ENCODE measurements at regions not wholly inside any gene's neighbourhood (a gene's known extent, or its start where the extent isn't known, plus 50 kb on each side); places are given as distances from the start of the nearest gene placed in this dataset.

DNA sequence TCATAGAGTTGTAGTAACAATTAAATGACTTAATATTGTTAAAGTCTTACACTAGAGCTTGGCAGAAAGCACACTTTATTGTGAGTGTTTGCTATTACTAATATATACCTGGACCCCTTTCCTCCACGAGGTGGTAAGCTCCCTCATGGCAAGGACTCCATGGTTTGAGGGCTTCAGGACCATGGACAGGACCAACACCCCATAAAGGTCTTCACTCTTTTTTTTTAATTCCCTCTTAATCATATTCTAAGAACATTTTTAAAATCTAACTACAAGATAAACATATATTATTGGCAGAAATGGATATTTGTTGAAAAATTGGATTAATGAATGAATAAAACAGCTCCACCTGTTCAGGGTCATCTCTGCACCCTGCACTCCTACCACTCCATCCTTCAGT lies 154.5 kb downstream of the CBLN1 start:
- no peak for DNase-seq (ENCODE audit: low spot score)

DNA sequence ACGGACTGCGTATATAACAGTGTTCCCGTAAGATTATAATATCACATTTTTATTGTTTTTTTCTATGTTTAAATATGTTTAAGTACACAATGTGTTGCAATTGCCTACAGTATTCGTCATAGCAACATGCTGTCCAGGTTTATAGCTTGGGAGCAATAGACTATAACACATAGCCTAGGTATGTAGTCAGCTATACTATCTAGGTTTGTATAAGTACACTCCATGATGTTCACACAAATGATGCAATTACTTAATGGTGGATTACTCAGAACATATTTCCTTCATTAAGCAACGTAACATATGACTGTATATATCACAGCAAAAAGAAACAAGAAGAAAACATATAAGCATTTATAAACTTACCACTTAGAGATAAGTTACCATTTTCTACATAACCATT lies 160.0 kb downstream of the CBLN1 start:
- DNase-seq (ENCODE audit: low spot score) = no peak

DNA sequence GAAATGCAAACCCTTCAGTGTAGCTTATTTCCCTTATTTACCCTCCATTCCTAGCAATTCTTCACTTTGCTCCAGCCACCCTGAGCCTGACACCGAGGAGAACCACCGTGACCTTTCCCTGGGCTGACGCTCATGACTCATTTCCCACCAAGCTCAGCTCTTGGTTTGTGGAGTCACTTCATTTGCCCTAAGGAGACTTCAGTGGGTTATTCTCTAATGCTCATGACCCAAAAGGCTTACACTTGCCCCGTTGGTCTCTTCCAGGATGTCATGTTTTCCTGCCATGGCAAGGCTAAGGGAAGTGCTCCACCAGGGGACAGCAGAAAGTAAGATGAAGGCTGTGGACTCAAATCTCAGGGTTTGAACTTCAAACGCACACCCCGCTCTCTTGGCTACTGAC lies 161.0 kb downstream of the CBLN1 start:
- no peak for DNase-seq (ENCODE audit: low spot score)

DNA sequence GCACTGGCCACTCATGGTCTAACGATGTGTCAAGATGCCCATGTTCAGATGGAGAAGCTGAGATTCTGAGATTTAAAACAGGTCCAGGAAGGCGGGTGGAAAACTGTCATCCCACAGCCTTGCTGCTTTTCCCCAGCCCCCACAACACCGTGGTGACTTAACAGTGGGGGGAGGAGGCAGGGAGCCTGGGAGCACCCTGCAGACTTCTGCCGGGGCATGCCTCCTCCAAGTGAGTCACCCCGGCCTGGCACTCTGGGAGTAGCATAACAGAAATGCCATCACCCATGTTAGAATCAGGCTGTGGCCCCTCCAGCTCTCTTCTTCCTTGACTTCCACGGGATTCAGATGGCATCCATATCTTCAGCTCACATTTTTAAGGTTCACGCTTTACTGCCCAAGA lies 164.8 kb downstream of the CBLN1 start:
- DNase-seq (ENCODE audit: low spot score) = no peak

DNA sequence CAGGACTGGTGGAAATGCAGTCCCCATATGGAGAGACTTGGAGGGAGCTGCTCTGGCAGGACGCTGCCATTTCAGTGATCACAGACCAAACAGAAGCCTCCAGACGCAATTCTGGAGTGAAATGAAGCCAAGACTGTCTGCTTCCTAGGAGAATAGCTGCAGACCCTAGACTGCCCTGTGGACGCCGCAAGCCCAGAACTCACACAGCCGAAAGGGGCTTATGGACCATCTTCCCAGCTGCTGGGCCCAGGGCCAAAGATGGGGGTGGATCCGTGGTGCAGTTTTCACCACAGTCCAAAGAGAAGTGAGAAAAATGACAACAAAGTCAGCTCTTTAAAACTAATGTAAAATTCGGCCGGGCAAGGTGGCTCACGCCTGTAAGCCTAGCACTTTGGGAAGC lies 165.7 kb downstream of the CBLN1 start:
- no peak for DNase-seq (ENCODE audit: low spot score)

DNA sequence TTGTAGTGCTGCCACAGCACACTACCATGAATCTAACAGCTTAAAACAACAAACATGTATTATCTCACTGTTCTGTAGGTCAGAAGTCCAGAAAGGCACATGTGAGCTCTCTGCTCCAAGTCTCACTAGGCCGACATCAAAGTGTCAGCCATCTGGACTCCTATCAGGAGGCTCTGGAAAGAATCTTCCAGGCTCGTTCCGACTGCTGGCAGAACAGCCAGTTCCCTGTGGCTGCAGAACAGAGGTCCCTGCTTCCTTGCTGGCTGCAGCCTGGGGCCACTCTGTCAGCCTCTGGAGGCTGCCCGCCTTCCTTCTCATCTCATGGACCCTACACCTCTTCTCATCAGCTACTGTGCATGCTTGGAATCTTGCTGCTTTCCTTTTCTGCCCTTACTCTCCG lies 168.9 kb downstream of the CBLN1 start:
- no peak for DNase-seq (ENCODE audit: low spot score)

DNA sequence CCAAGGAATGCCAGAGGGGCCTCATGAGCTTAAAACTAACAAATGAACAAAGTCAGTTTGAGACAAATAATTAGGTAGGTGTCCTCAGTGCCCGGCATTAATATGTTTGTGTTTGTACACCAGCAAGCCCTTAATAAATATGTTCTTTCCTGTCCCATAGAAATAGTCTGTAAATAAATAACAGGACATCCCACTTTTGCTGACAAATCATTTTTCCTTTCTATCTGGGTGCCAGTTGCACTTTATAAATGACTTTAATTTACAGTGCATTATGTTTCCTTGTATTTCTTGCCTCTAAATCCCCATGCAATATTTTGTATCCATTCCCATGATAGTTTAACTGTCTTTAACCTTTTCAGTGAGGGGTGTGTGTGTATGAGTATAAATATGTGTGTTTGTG lies 170.3 kb downstream of the CBLN1 start:
- DNase-seq (ENCODE audit: low spot score) = no peak

DNA sequence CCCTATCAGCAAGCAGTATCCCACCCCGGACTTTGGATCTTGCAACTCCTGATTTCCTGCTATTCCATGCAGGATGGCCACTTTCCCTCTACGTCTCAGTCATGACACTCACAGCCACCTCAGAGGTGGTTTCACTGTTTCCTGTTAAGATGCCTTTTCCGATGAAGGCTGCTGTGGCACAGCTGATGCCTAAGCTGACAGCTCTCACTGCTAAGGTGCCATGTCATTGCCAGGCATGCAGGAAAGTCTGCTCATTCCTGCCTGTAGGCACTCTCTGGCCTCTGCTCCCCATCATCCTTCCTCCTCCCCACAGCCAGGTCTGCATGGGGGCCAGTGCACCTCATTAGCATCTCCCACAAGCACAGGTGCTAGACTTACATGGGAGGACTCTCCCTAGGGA lies 173.0 kb downstream of the CBLN1 start:
- DNase-seq (ENCODE audit: low spot score) = no peak

DNA sequence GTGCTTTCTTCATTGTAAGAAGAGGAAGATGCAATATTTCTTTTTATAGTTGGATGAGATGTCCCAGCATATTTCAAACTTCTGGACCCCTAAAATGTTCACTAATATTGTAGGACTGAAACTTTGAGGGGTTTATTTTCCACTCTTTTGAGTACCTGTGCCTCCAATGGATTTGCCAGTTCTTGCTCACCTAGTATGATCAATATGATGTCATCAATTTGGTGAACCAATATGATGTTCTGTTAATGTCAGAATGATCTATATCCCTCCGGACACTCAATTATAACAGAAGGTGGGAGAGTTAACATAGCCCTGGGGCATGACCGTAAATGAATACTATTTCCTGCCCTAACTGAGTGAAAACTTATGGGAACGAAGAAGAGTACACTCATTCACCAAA lies 178.3 kb downstream of the CBLN1 start:
- DNase-seq (ENCODE audit: low spot score) = no peak

DNA sequence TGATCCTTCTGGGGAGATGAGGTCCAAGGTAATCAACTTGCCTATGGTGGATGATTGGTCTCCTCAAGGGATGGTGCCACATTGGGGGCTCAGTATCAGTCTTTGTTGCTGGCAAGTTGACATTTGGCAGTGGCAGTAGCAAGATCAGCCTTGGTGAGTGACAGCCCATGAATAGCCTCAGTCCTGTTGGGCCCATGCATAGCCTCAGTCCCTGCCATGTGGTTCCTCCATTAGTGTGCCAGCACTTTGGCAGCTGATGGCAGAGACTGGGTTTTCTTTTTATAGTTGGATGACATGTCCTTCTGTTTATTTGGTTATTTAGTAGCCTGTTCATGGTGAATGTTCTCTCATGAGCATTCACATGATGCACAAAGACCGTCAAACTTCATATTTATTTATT lies 179.6 kb downstream of the CBLN1 start:
- DNase-seq (ENCODE audit: low spot score) = no peak

DNA sequence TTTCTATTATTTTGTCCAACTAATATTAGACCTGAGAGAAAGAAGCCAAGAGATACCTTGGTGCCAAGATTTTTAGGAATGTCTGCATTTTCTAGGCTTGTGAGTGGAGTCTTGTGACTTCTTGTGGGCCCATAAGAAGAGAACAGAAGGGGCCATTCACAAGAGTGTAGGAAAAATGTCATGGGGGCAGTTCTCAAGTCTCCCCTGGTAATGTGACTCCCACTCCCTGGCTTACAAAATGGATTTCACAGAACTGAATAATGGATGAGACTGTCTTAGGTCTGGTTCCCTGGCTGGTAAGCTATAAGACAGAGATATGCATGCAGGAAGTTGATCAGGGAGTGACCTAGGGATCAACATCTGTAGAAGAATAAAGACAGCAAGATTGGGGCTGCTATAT lies 181.3 kb downstream of the CBLN1 start:
- DNase-seq (ENCODE audit: low spot score) = no peak

DNA sequence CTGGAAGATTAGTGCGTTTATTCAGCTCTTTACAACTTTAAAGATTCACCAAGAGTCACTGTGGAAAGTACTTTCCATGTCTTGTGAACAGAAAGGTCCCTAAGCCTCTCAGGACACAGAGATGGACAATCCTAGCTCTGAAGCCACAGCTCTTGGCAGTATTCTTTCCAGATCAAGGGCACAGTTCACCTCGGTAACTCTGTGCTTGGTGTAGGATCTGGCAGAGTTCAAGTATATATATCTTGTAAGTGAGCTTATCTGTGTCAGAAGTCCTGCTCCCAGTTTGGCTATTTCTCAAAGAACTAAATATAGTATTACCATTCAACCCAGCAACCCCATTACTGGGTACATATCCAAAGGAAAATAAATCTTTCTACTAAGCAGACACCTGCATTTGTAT lies 183.7 kb downstream of the CBLN1 start:
- no peak for DNase-seq (ENCODE audit: low spot score)

DNA sequence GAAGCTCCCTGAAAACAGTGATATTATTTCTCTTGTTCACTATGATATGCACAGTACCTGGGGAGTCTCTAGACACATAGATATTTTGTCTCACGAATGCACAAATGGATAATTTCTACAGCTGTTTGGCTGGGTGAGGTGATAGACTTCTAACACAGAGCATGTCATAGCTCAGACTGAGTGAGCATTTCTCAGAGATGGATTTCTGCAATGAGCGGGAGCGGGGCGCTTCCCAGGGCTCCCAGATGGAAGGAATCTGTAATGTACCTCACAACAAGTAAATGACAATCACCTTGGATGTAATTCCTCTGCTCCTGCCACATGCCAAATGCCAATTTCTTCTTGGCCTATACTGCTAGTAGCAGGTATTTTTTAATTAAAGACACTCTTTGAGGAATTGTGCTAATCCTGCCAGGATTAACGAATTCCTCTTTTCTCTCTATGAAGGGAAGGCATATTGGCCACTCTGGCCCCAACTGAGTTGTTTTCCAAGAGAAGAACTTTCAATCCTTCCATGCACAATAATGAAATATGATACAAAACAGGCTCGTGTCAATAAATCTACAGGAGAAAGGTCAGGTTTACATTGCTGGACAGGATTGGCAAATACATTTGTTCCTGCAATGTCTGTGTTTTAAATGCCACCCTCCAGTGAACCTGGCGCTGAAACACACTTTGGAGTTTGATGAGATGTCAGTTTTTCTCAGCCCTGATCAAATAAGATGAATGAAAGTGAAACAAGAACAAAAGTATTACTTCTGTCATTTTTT lies 185.3 kb downstream of the CBLN1 start:
- DNase-seq (ENCODE audit: low spot score) = no peak

DNA sequence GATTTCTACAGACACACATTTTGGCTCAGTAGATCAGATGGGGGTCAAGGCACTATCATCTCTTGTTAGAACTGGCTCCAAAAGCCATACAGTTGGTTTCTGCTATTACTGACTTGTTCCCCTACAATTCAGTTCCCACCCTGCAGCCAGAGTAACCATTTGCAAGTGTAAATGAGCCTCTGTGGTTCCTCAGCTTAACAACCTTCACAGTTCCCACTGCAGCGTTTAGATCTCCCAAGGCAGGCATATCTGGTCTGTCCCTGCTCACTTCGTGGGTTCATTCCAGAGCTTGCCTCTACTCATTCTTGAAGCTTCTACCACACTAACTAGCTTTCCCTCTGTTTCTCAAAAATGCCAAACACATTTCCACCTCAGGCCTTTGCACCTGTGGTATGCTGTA lies 186.1 kb downstream of the CBLN1 start:
- DNase-seq (ENCODE audit: low spot score) = no peak

DNA sequence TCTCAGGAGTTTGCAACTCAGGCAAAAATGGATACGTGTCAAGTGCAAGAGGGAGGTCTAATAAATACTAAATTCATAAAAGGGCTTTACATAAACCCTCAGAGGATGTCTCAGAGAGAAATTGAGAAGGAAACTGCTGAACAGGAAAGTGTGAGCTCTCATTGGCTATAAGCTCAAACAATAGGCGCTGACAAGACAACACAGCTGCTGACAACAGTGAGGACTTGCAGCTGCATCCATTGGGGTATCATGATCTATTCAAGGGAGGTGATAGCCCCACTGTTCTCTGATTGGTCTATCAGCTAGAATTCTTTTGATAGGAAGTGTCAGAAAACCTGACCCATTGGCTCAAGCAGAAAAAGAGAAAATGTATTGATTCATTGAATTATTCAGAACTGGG lies 187.2 kb downstream of the CBLN1 start:
- no peak for DNase-seq (ENCODE audit: low spot score)

DNA sequence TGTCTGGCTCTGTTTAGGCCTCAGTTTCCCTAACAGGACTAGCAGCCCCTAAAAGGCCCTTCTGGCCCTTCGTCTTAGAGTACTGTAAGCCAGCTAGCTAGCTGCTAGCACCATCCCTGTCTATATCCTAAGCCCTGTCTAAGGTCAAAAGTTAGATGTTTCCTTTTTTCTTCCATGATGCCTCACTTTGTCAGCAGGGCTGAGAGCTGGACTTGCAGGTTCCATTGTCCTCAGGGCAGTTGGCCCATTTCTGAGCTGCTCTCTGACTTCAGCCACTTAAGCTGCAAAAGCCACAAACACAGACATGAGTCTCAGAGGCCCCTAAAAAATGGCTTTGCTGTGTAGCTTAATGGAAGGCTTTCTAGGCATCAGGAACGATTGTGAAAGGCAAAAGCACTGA lies 187.7 kb downstream of the CBLN1 start:
- DNase-seq (ENCODE audit: low spot score) = no peak

DNA sequence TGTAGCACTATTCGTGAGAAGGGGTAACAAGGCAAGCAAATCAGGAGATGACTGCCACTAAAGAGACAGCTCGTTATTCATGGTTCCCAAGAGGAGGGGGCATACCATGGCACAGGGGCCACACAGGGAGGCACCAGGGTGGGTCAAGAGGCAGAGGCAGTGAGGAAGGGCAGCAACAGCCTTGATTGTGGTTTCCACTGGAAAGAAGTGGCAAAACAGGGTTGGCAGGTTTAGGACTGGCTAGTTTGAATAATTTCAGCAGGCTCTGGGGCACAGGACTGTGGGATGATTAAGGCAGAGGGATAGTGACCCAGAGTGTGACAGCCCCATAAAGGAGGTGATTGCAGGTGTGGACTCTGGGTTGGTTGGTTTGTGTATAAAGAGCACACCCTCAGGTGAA lies 188.9 kb downstream of the CBLN1 start:
- DNase-seq (ENCODE audit: low spot score) = no peak

DNA sequence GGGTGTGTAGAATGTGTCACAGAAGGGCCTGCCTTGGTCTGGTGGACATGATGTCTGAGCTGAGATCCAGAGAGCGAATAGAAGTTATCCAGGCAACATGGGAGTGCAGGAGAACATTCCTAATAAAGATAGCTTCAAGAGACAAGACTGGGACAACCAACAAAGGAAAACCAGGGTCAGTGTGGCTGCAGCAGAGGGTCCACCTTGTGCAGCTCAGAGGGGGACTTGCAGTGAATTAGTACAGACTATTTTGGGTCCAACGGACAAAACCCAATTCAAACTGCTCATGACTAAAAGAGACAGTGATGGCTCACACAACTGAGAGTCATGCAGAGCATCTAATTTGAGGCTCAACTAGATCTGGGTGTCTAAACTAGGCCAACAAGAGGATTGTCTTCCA lies 192.1 kb downstream of the CBLN1 start:
- DNase-seq (ENCODE audit: low spot score) = no peak

DNA sequence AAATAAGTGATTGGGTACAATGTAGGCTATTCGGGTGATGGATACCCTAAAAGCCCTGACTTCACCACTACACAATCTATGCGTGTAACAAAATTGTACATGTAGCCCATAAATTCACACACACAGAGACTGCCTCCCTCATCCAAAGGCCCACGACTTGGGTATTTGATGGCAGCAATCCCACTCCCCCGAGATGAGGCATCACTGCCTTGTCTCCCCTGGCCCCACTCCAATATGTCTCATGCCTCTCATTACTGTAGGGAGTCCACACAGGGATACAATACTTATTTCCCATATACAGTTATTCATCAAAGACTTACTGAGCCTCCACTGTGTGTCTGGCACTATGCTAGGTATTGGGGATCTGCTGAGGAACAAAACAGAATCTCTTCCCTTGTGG lies 192.6 kb downstream of the CBLN1 start:
- DNase-seq (ENCODE audit: low spot score) = no peak

DNA sequence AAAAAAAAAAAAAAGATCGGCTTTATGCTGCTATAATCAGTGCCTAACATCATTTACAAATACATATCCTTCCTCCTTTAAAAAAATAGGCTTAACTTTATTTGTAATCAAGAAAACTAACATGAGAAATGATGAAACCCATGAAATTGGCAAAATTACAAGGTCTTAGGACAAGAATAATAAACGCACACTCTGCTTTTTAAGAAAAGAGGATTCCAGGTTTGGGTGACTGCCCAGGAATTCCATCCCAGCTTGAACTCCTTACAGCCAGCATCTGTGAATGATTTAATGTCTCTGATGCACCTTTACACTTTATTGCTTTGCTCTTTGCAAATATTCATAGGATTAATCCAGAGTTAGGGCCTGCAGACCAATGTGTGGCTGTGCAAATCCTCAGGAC lies 196.0 kb downstream of the CBLN1 start:
- no peak for DNase-seq (ENCODE audit: low spot score)

DNA sequence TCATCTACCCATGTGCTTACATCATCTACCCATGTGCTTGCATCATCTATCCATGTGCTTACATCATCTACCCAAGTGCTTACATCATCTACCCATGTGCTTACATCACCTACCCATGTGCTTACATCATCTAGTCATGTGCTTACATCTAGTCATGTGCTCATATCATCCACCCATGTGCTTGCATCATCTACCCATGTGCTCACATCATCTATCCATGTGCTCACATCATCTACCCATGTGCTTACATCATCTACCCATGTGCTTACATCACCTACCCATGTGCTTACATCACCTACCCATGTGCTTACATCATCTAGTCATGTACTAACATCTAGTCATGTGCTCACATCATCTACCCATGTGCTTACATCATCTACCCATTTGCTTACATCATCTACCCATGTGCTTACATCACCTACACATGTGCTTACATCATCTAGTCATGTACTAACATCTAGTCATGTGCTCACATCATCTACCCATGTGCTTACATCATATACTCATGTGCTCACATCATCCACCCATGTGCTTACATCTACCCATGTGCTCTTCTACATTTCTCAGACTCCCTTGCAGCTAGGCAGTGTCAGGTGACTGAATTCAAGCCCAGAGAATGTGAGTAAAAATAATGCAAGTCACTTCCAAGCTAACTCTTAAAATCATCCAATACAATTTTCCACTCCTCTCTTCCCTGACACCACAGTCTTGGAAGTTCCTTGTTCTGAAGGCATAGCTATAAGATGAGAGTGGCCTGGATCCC lies 196.8 kb downstream of the CBLN1 start:
- no peak for DNase-seq (ENCODE audit: low spot score)

DNA sequence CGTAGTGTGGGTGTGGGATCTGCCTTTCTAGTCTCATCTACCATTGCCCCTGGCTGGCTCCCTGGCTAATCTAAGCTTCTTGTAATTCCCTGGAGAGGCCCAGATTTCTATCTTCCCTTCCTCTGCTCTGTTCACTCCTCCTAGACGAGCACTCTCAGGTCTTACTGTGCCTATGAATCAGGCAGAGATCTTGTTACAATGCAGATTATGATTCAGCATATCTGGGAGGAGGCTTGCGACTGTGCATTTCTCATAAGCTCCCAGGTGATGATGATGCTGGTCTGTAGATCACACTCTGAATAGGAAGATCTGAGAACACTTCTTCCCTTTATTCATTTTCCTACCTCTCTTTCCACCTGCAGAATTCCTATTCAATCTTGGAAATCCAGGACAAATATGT lies 200.1 kb downstream of the CBLN1 start:
- DNase-seq (ENCODE audit: low spot score) = no peak

DNA sequence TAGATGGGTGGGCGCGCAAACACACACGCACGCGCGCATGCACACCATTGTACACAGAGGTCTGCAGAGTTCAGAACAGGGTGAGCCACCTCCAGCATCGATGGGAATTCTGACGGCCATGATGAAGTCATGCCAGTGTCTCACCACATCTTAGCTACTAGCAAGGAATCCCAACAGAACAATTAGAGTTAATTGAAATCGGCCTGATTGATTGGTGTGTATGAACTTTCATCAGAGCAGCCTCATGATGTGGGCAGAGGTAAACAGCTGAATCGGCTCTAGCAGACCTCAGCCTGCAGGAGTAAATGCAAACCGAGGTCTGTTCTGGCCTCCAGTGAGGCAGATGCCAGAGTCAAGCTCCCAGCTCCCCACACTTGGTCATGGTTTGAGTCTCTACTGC lies 200.6 kb downstream of the CBLN1 start:
- DNase-seq (ENCODE audit: low spot score) = no peak

DNA sequence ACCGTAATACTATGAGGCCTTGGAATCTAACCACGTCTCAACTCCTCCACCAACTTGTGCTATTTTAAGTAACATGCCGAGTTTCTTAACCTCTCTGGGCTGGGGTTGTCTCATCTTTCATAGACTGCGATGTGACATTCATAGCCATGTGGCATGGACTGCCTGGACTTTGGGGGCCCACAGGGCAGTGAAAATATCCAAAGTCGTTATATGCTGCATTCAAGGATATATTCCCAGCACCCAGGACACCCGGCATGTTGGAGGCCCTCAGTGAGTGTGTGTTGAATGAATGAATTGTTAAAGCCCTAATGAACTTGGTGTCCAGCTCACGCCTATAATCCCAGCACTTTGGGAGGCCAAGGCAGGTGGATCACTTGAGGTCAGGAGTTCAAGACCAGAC lies 203.1 kb downstream of the CBLN1 start:
- DNase-seq (ENCODE audit: low spot score) = no peak

Data from SW480 (cell line).